Smooth muscle cell (in vitro differentiated cells): ENCODE measurements at regions not wholly inside any gene's neighbourhood (a gene's known extent, or its start where the extent isn't known, plus 50 kb on each side); places are given as distances from the start of the nearest gene placed in this dataset.

Experiments used
- DNase-seq: peaks from one replicate; lab custom pipeline; 2025; ENCODE audit not compliant: unreplicated experiment; lab: John Stamatoyannopoulos, UW
- H2AFZ ChIP-seq: fragments of 200-600 bp; sonication (generic); 2 replicates; pipeline ENCODE4 v1.6.0; 2016; ENCODE audit warnings: antibody characterized with exemption, low read depth, mild to moderate bottlenecking
- H3F3A ChIP-seq: fragments of 200-600 bp; sonication (generic); 2 replicates; pipeline ENCODE4 v1.6.0; 2017; ENCODE audit warnings: antibody characterized with exemption, low read depth
- H3K27ac ChIP-seq: fragments of 200-600 bp; sonication (generic); 2 replicates; pipeline ENCODE4 v1.5.1; 2016; ENCODE audit warnings: low read depth, mild to moderate bottlenecking
- H3K27me3 ChIP-seq: fragments of 200-600 bp; sonication (generic); 2 replicates; pipeline ENCODE4 v1.6.1; 2016; ENCODE audit warnings: low read depth, mild to moderate bottlenecking
- H3K36me3 ChIP-seq: fragments of 200-600 bp; sonication (generic); 2 replicates; pipeline ENCODE4 v1.5.1; 2016; ENCODE audit warnings: low read depth
- H3K4me1 ChIP-seq: fragments of 200-600 bp; sonication (generic); 2 replicates; pipeline ENCODE4 v1.5.1; 2016; ENCODE audit warnings: low read depth
- H3K4me2 ChIP-seq: fragments of 200-600 bp; sonication (generic); 2 replicates; pipeline ENCODE4 v1.6.0; 2016; ENCODE audit warnings: mild to moderate bottlenecking
- H3K4me3 ChIP-seq: fragments of 200-600 bp; sonication (generic); 2 replicates; pipeline ENCODE4 v1.5.1; 2016; ENCODE audit warnings: mild to moderate bottlenecking
- H3K79me2 ChIP-seq: fragments of 200-600 bp; sonication (generic); 2 replicates; pipeline ENCODE4 v1.6.0; 2016; ENCODE audit warnings: low read depth, mild to moderate bottlenecking
- H3K9ac ChIP-seq: fragments of 200-600 bp; sonication (generic); 2 replicates; pipeline ENCODE4 v1.6.0; 2016; ENCODE audit warnings: low read depth
- H3K9me3 ChIP-seq: fragments of 200-600 bp; sonication (generic); replicated peaks from 2 replicates; pipeline ENCODE4 v1.5.1; 2016; ENCODE audit warnings: low read depth
- H4K20me1 ChIP-seq: fragments of 200-600 bp; sonication (generic); 2 replicates; pipeline ENCODE4 v1.6.0; 2016; ENCODE audit warnings: low read depth
- CTCF ChIP-seq: fragments of 200-600 bp; sonication (generic); IDR thresholded peaks from 2 replicates; pipeline ENCODE4 v1.5.1; 2017; ENCODE audit warnings: borderline replicate concordance, mild to moderate bottlenecking, antibody characterized with exemption; ENCODE audit not compliant: insufficient read depth, poor library complexity, severe bottlenecking
- WGBS: methylation state at CpG from one replicate; pipeline ENCODE4 v1.1.7; 2016; ENCODE audit warnings: low lambda C conversion rate; 5-methylcytosine and 5-hydroxymethylcytosine counted together

- H3K4me2 ChIP-seq, result no peak overlapping the region
- H3K36me3 ChIP-seq, result no peaks in the 10 kb centered on the region
- H3K27me3 ChIP-seq, result peaks cover 58% of the 10 kb centered on the region
- H4K20me1 ChIP-seq, result no peaks in the 10 kb centered on the region
- 92% methylated on average over 4 of the region's 4 CpGs for WGBS
- H3K4me3 ChIP-seq, result no peak overlapping the region
- H3F3A ChIP-seq, result peaks cover 5% of the 10 kb centered on the region
- H3K79me2 ChIP-seq, result no peaks in the 10 kb centered on the region
- H3K4me1 ChIP-seq, result no peaks in the 10 kb centered on the region
- no peak overlapping the region for H3K9ac ChIP-seq
- H2AFZ ChIP-seq, result no peak overlapping the region
- no peak for DNase-seq
- no peaks in the 10 kb centered on the region for H3K9me3 ChIP-seq
- no peak overlapping the region for H3K27ac ChIP-seq
- TF ChIP-seq CTCF, result no peak
Observed at GRCh38 chr4:129246145-129246544, 150.2 kb downstream of the C4orf33 start.

DNA sequence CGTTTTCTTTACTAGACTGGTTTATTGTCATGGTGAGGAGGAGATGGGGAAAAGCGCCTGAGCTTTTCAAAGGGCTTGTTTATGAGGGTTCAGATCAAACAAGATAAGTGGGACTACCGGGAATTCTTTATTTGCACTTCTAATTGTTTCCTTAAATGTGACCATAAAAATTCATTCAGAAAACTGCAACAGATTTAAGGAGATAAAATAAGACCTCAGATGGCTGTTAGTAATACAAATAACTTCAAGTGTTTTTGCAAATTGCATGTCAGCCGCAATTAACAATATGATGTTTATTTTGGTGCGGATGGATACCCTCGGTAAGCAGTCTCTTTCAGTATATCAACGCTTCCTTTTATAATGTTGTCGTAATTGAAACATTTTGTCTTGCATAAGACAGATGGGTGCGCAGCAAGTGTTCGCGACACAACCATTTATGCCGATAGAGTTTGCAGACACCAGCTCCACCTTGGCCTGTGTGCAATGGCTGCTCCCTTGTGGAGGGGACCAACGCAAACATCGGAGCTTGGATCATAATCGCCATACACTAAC is 151.0 kb downstream of the C4orf33 start:
- no peak for DNase-seq
- no peaks in the 10 kb centered on the region for H3K36me3 ChIP-seq
- no peak overlapping the region for H3K4me3 ChIP-seq
- H3K4me1 ChIP-seq, result no peaks in the 10 kb centered on the region
- peaks cover 5% of the 10 kb centered on the region for H3F3A ChIP-seq
- H2AFZ ChIP-seq, result no peak overlapping the region
- 79% methylated on average over 15 of the region's 15 CpGs for WGBS
- no peak overlapping the region for H3K9ac ChIP-seq
- H4K20me1 ChIP-seq, result no peaks in the 10 kb centered on the region
- H3K79me2 ChIP-seq, result no peaks in the 10 kb centered on the region
- no peak overlapping the region for H3K27ac ChIP-seq
- H3K27me3 ChIP-seq, result peaks cover 66% of the 10 kb centered on the region
- no peaks in the 10 kb centered on the region for H3K9me3 ChIP-seq
- no peak for TF ChIP-seq CTCF
- no peak overlapping the region for H3K4me2 ChIP-seq

DNA sequence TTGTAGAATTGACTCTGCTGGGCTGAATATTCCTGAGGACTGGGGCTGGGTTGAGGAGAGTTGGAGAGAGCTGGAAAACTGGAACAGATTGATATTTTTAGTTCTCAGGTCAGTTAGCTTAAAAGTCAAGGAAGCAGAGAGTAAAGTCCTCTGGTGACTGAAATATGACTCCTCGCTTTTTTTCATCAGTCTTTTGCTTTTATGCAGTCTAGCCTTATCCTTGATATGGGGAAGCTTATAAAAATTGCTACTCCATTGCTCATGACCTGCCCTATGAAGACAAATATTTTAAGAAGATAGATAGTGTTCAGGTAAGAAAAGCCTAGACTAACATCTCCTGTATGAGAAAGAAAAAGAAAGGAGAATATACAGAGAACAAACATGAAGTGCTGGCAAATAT is 152.7 kb downstream of the C4orf33 start:
- 84% methylated on average over 1 of the region's 1 CpG for WGBS
- Histone ChIP-seq H3K9me3 (no peaks in the 10 kb centered on the region), H4K20me1 (no peaks in the 10 kb centered on the region), H3K27ac (no peak overlapping the region), H3K4me2 (no peak overlapping the region), H3K4me3 (no peak overlapping the region), H3F3A (peaks cover 5% of the 10 kb centered on the region), H3K9ac (no peak overlapping the region), H2AFZ (no peak overlapping the region), H3K4me1 (no peaks in the 10 kb centered on the region), H3K27me3 (peaks cover 64% of the 10 kb centered on the region), H3K79me2 (no peaks in the 10 kb centered on the region), H3K36me3 (no peaks in the 10 kb centered on the region)
- no peak for DNase-seq
- no peak for TF ChIP-seq CTCF

GRCh38 chr4:129254126-129254525 is 158.2 kb downstream of the C4orf33 start:
- no peak overlapping the region for H3K4me2 ChIP-seq
- H3K36me3 ChIP-seq, result no peaks in the 10 kb centered on the region
- DNase-seq, result no peak
- H3K27me3 ChIP-seq, result peaks cover 22% of the 10 kb centered on the region
- no peak overlapping the region for H3K9ac ChIP-seq
- no peak overlapping the region for H3K4me3 ChIP-seq
- no peak for TF ChIP-seq CTCF
- no peak overlapping the region for H2AFZ ChIP-seq
- H3K79me2 ChIP-seq, result no peaks in the 10 kb centered on the region
- H4K20me1 ChIP-seq, result no peaks in the 10 kb centered on the region
- H3K4me1 ChIP-seq, result no peaks in the 10 kb centered on the region
- H3K27ac ChIP-seq, result no peak overlapping the region
- H3F3A ChIP-seq, result peaks cover 3% of the 10 kb centered on the region
- peaks cover 3% of the 10 kb centered on the region for H3K9me3 ChIP-seq
